HG03108 (cell line): ENCODE measurements at regions not wholly inside any gene's neighbourhood (a gene's known extent, or its start where the extent isn't known, plus 50 kb on each side); places are given as distances from the start of the nearest gene placed in this dataset.
"Not testable (repeated sequence)": the region's sequence is repeated elsewhere in the genome, so short reads cannot be mapped to it uniquely, and the experiment has no call there.

Experiments
- ATAC-seq: cut with Tn5 transposase; IDR thresholded peaks from one replicate; pipeline ENCODE4 v1.9.1; 2021; ENCODE audit warnings: moderate library complexity; ENCODE audit not compliant: unreplicated experiment

DNA sequence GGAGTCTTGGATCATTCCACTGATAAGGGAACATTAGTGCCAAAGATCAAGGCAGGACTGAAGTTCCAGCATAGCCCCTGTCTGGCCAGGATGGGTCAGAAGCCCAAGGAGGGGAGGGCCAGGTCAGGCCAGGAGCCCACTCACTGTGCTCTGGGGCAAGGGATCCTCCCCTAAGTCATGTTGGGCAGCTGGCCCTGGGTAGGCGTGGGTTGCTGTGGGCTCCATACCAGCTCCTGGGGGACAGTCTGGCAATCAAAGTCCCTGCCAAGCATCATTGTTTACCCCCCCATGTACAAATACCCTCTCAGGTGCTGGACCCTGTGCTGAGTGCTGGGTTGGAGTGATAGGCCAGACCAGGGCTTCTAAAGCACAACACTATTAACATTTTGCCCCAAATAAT is 130.5 kb downstream of the IRX5 start:
- ATAC-seq: no peak

DNA sequence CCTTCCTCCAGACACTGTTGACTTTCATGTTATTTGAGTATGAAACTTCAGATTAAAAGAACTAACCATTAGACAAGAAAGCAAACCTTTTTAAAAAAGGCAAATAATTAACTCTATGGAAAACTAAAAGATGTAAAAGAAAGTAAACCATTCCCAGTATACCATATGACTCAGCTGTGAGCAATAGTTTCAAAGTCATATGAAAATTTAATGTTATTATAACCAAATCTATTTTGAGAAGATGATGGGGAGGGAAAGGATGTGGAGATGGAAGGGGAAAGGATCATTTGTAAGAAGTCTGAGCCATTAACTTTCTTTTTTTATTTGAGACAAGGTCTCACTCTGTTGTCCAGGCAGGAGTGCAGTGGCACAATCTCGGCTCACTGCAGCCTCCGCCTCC is 131.8 kb downstream of the IRX5 start:
- ATAC-seq: no peak

DNA sequence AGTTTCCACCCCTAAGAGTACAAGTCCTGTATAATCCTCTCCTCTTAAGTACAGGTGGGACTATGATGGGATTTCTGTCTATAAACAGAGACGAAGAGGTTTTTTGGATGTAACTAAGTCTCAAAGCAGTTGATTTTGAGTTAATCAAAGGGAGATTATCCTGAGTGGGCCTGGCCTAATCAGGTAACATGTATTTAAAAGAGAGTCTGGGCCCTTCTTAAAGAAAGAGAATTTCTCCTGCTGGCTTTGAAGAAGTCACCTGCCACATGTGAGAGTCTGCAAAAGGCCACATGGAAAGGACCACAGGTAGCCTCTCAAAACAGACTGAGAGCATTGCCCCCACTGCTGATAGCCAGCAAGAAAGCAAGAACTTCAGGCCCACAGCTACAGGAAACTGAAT is 142.3 kb downstream of the IRX5 start:
- ATAC-seq: no peak

DNA sequence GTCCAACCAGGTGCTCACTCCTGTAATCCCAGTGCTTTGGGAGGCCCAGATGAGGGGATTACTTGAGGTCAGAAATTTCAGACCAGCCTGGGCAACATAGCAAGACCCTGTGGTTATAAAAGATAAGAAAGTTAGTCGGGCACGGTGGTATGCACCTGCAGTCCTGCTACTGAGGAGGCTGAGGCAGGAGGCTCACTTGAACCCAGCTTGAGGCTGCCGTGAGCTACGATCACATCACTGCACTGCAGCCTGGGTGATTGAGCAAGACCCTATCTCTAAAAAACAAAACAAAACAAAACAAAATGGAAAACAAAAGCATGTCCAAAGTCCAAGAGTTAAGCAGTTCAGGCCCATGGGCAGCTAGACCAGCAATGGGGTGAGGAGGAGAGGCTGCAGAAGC is 143.2 kb downstream of the IRX5 start:
- no peak for ATAC-seq

DNA sequence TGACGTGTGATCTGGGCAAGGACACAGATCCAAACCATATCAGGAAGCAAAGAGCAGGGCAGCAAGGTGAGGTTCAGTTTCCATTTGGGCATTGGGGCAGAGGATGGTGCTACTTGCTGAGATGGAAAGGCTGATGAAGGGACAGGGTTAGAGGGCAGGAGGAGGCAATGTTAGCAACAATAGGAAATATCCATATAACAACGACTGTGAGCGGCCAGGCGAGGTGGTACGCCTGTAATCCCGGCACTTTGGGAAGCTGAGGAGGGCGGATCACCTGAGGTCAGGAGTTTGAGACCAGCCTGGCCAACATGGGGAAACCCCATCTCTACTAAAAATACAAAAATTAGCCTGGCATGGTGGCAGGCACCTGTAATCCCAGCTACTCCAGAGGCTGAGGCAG is 144.5 kb downstream of the IRX5 start:
- not testable (repeated sequence) for ATAC-seq

DNA sequence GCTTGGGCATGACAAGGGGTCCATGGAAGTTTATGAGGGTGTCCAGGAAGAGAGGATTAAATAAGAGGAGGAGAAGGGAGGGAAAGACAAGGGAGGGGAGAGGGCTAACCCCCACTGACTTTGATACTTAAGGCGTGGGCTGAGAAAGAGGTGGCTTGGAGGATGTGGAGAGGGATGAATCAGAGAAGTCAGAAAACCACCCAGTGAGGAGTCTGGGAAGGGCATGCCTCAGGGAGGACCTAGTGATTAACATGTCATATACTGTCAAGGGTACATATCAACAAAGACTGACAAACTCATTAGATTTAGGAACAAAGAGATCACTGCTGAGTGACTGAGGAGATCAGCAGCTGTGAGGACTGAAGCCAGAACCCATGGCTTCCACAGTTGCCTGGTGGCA is 145.4 kb downstream of the IRX5 start:
- ATAC-seq: no peak

DNA sequence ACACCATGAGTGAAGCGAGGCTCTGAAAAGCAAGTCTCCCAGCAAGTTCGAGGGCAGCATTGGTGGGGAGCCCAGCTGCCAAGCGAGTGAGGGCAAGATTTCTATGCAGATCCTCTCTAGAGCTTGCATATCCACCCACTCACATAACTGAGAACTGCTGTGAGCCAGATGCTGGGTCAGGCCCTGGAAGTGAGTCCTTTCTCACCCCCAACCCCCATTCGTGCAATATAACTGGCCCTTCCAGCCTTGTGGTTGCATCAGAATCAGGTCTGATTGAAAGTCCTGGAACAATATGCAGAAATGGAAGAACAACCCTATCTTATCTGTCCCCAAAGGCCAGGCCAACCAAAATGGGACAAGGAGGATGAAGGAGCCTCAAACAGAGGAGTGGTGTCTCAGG is 146.6 kb downstream of the IRX5 start:
- ATAC-seq: no peak

DNA sequence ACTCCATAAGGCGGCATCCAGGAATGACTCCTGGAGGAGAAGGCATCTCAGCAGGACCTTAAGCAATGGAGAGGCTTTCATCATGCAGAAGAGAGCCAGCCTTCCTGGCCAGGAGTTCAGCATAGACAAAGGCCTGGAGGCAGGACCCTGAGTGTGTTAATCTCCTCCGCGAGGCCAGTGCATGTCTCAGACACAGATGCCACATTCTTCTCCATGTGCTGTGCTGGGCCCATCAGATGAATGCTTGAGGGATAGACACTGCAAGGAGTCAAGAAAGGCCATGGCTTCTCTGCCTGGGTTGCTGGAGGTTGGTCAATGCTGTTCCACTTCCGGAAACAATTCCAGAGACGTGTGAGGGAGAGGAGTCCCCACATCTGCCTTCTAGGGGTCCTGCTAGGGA is 147.5 kb downstream of the IRX5 start:
- no peak for ATAC-seq

DNA sequence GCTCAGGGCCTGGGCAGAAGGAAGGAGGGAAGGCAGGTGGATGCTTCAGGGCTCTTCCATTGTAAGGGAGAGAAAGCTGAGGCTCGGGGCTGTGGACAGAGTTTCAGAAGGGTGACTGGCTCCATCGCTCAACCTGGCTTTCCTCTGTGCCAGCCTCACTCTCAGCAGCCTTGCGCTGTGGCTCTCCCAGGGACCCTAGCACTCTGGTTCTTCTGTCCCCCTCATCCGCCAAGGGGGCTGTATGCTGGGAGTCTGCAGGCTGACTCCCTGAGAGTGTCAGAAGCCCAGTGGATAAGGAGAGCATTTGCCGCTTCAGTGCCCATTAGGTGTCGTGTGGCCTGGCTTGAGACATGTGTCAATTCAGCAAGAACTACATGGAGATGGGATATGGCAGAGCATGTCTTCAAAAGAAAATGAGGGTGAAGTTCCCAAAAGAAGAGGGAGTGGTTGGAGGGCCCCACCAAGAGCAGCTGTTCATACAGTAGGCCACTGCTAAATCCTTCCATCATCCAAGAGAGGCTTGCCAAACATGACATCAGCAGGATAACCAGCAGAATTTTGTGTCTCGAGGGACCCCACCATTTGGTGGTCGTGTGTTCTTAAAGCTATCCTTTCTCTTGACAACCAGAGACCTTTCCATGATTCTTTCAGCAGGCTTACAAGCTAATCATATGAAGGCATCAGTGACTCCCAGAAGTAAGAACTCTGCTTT is 148.2 kb downstream of the IRX5 start:
- ATAC-seq: no peak

DNA sequence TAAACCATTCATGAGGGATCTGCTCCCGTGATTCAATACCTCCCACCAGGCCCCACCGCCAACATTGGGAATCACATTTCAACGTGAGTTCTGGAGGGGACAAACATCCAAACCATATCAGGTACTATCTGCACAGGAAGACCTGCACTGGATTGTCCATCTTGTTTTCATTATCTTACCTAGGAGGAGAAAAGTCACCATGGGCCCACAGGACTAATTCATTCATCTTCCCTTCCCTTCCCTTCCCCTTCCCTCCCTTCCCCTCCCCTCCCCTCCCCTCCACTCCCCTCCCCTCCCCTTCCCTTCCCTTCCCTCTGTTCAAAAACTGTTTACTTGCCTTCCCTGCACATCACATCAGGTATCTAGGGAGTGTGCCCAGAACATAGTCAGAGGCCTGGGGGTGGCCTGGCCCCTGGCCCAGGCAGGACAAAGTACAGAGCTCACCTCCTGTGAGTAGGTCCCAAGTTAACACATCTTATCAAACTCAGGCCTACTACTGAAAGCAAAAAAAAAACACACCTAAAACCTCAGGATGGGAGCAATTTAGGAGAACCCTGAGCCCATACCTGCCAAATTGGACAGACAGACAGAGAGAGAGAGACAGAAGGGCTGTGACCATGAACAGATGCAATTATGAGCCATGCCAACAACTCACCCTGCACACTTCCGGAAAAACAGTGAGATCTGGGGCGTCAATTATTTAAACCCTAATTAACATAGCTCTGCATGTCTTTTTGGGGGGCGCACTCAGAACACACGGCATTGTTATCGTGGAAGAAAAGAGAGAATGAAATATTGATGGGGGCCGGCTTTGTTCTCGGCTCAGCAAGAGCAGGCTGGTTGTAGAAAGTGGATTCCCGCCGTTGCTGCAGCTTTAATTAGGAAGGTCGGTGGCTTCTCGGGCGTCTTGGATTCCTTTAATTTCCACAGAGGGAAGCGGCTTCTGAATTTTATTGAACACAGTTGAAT is 151.2 kb downstream of the IRX5 start:
- ATAC-seq: no peak

DNA sequence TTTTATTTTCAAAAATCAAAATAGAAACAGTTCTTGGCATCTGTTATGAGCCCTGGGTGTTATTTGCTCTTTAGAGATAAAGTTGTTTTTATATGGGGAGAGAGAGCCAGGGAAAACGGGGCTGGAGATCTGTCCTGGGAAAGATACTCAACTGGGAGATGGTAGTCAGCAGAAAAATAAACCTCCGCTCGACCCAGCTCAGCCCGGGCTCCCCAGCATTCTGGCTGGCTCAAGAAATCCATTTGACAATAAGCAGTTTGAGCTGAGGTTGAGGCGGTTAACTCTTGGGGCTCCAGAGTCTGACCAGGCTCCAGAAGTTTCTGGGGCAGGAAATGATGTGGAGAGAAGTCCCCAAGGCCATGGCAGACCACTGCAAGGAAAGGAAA is 151.9 kb downstream of the IRX5 start:
- ATAC-seq: no peak

DNA sequence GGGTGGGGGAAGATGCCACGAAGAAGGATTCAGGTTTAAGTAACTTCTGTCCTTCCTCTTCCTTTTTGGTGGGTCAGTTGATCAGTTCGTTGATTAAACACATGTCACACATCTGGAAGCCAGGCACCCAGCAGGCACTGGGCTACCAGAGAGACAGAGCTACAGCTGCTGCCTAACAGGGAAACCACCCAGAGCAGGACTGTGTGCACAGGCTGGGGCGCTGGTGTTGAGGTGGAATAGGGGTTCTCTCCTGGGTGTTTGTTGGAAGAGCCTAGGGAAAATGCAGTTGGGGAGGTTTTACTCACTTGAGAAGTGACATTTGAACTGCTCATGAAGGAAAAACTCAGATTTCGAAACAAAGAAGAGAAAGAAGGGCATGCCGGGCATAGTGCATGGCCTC is 152.4 kb downstream of the IRX5 start:
- no peak for ATAC-seq

DNA sequence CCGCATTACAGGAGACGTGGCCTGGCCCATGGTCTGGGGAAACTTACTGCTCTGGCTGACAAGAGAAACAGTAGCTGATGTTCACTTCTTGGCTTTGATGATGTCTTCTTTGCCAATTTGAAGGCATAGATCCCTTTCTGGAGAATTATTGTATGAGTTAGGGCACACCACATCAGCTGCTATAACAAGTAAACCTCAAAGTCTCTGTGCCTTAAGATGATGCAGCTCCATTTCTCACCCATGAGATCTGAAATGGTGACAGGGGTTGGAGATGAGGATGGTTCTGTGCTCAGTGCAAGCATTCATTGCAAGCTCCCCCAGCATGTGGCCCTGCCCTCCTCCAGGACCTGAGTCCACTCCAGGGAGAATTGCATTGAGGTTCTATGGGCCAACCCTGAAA is 157.4 kb downstream of the IRX5 start:
- ATAC-seq: no peak

DNA sequence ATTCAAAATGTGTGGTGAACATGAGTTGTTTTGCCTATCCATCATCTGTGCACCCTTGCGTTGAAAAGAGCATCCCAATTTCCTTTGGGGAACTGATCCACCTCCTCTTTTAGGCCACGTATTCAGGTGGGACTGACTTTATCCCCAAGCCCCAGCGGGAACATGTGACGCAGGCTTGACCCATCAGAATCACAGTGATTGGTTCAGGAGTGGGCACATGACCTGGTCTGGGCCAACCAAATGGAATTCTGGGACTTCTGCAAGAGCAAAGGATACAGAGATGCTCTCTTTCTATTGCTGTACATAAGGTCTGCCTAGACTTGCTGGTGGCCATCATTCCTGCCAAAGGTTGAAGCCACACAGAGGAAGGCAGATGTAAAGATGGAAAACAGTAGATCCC is 158.9 kb downstream of the IRX5 start:
- ATAC-seq: no peak

DNA sequence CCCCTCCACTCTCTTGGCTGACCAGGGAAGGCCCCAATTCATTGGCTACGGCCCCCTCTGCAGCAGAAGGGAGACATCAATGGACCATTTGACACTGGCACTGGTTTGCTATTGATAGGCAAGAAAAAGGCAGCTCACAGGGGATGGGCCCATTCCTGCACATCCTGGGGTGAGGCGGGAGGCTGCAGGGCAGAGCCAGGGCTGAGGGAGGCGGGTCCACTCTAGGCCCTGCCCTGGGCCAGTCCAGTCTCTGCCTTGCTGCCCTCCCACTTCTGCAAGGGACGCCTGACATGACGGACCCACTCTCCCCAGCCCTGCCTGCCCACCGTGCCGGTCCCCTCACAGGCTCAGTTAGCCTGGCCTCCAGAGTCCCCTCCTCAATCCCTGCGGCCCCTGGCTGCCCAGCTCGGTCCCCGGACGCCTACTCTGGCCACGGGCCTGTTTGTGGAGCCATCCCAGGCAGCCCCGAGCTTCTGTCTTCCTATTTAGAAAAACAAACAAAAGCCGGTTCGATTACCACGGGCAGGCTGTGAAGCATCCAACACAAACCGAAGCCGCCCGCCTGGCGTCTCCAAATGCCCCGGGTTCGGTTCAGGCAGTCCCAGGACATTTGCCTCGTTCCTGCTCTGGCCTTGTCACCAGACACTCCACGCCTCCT is 160.7 kb downstream of the IRX5 start:
- no peak for ATAC-seq

DNA sequence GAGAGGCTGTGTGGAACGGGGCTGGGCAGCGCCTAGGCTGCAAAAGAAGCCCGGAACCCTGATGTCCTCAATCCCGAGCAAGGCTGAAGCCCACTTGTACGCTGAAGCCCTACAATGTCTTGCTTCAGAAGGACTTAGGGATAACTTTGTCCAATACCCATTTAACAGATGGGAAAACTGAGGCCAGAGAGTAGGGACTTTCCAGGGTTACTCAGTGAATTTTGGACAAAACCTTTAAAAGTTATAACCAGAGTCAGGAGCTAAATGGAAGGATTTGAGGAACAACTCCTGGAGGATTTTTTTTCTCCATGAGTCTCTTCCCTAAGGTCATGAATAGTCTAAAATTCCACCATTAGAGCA is 161.2 kb downstream of the IRX5 start:
- ATAC-seq: no peak

DNA sequence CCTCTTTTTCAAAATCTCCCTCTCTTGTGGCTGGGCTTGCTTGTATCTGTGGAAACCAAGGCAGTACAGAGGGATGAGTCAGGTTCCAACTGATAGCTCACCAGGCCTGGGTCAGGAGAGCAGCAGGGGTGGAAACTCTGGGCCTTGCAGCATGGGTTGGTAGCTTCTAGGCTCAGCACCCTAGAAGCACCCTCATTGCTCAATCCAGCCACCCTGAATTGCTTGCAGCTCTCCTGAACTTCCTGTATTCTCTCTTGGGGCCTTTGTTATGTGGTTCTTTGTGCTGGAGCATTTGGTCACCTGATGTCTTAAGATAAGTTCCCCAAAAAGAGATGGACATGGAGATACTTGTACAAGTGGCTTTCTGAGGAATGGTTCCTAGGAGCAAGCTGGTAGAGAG is 169.4 kb downstream of the IRX5 start:
- no peak for ATAC-seq

DNA sequence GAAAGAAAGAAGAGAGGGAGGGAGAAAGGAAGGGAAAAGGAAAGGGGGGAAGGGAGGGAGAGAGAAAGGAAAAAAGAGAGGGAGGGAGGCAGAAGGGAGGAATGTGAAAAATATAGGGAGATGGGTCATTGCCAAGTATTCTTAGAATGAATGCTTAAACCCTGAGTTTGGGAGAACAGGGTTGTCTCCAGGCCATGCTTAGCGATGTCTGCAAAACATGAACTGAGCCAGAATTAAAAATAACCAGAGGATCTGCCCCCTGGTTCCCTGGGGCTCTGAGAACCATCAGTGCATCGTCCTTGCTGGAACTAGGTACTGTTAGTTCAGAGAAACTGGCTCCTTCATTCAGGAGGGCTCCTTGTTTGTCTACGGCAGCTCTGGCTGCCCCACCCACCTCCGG is 170.4 kb downstream of the IRX5 start:
- ATAC-seq: no peak

DNA sequence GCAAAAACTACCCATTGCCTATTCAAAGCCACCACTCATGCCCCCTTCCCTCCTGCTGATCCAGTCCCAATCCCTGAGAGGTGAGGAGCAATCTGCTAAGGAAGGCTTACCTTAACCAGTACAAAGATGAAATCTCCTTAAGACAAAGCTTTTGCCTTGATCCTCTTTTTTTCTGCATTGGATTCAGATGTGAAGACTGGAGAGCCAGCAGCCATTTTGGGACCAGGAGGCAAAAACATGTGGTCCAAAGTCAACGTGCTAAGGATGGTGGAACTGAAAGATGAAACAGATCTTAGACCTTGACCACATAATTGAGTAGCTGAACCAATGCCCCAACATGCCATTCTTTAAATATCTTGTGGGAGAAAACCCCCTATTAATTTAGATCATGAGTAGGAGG is 171.4 kb downstream of the IRX5 start:
- ATAC-seq: no peak

DNA sequence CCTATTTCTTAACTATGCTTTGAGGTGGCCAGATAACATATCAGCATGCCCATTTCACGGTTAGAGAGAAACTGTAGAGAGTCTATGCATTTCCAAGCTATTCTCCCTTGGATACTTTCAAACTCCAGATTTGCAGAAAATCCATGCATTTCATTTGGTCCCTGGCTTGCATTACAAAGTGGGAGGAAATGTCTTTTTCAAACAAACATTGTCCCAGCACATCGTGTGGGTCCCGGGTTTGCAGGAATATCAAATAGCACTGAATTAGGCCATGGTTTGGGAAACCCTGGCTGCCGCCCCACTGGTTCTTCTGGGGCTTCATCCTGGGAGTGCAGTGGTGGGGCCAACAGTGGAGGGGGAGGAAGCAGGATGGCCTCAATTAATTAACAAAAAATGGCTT is 171.9 kb downstream of the IRX5 start:
- no peak for ATAC-seq

DNA sequence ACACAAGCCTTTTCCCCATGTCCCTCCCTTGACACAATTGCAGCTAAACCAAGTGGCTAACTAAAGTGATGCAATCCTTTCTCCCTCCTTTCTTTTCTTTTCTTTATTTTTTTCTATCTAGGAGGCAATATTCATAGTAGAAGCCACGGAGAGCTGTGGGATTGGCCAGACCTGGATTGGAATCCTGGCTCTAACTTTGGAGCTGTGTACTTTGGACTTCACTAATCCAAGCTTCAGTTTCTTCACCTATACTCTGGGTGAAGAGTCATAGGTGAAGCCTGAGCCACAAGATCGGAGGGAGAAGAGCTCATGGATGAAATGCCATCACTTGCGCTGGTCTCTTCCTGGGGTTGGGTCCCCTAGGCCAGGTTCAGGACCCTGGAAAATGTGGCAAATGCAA is 177.2 kb downstream of the IRX5 start:
- ATAC-seq: no peak

DNA sequence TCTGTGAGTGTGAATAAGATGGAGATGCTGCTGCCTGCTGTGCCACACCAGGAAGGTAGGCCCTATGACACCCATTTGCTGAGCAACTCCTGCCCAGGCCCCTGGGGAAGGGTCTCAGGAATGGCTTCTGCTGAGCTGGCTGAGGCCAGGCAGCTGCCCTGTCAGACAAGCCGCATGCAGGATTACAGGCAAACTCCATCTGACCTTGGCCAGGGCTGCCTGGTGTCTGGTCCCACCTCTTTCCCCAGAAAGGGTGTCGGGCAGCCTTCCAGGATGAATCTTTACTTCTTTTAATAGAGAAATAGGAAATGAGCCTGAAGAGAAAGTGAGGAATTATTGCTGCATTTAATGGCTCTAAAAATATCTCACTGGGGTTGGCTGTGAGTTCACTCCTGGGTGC is 182.5 kb downstream of the IRX5 start:
- ATAC-seq: no peak
